ENCODE measurements at regions not wholly inside any gene's neighbourhood (a gene's known extent, or its start where the extent isn't known, plus 50 kb on each side); places are given as distances from the start of the nearest gene placed in this dataset.
"Not testable (repeated sequence)": the region's sequence is repeated elsewhere in the genome, so short reads cannot be mapped to it uniquely, and the experiment has no call there.

- no peak for DNase-seq
Observed at GRCh38 chr11:82045748-82046457, 687.8 kb downstream of the FAM181B start.

GRCh38 chr11:82043316-82043715 is 690.3 kb downstream of the FAM181B start:
- no peak for DNase-seq

GRCh38 chr11:82041764-82042163 is 691.9 kb downstream of the FAM181B start:
- DNase-seq = no peak

- no peak for DNase-seq
Observed at GRCh38 chr11:82038154-82038553, 695.5 kb downstream of the FAM181B start.

- no peak for DNase-seq
Observed at GRCh38 chr11:82034527-82034926, 699.1 kb downstream of the FAM181B start.

- not testable (repeated sequence) for DNase-seq
Observed at GRCh38 chr11:82027335-82027734, 706.3 kb downstream of the FAM181B start.

- DNase-seq = no peak
Observed at GRCh38 chr11:82024760-82025159, 708.9 kb downstream of the FAM181B start.

- DNase-seq = no peak
Observed at GRCh38 chr11:82012276-82012675, 721.4 kb downstream of the FAM181B start.

GRCh38 chr11:82009133-82009532 is 724.5 kb downstream of the FAM181B start:
- no peak for DNase-seq

GRCh38 chr11:82007521-82007920 is 726.1 kb downstream of the FAM181B start:
- no peak for DNase-seq

- no peak for DNase-seq
Observed at GRCh38 chr11:82004537-82005213, 729.0 kb downstream of the FAM181B start.

- no peak for DNase-seq
Observed at GRCh38 chr11:82003671-82004515, 729.8 kb downstream of the FAM181B start.

- DNase-seq = no peak
Observed at GRCh38 chr11:82003024-82003423, 730.6 kb downstream of the FAM181B start.

GRCh38 chr11:81995889-81996288 is 737.8 kb downstream of the FAM181B start:
- DNase-seq = no peak

GRCh38 chr11:81993755-81994154 is 739.9 kb downstream of the FAM181B start:
- no peak for DNase-seq

- no peak for DNase-seq
Observed at GRCh38 chr11:81990659-81991443, 742.8 kb downstream of the FAM181B start.

- no peak for DNase-seq
Observed at GRCh38 chr11:81989093-81989492, 744.6 kb downstream of the FAM181B start.

GRCh38 chr11:81987829-81988472 is 745.7 kb downstream of the FAM181B start:
- DNase-seq = no peak

GRCh38 chr11:81986556-81987161 is 747.0 kb downstream of the FAM181B start:
- no peak for DNase-seq

GRCh38 chr11:81979448-81979847 is 754.2 kb downstream of the FAM181B start:
- no peak for DNase-seq

GRCh38 chr11:81975261-81975900 is 758.3 kb downstream of the FAM181B start:
- DNase-seq = no peak
